ENCODE measurements at regions not wholly inside any gene's neighbourhood (a gene's known extent, or its start where the extent isn't known, plus 50 kb on each side); places are given as distances from the start of the nearest gene placed in this dataset.

DNA sequence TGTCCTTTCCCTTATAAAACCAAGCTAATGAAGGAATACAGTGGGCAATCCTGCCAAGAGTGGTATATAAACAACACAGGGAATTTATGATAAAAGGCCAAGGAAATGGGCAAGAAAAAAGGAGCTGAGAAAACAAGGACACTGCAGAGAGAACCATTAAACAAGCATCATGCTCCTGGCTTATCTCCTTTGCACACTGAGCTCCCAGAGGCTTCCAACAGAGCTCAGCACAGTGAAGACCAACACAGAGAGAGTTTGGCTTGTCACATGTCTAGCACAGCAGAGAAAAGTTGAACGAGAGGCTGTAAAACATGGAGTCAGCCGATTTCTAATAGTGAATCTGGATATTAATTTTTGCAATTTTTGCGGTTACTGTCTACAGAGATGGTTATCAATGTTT lies 68.0 kb upstream of the KLF7 start:
- Histone ChIP-seq H3K79me2 (ENCODE audit: insufficient read depth, low read length) (no peaks in the 10 kb centered on the region), H4K20me1 (ENCODE audit: insufficient read depth, low read length) (no peaks in the 10 kb centered on the region), H3K27ac (ENCODE audit: low read depth in 1 of 2, low read length in 2 of 2) (no peak overlapping the region), H3K9me3 (replicated peaks in 1 of 2; ENCODE audit: control insufficient read depth in 1 of 2, insufficient read depth in 1 of 2, low read length in 2 of 2) (peaks cover 7 to 19% of the 10 kb centered on the region in 2 donors), H3K4me2 (replicated peaks; ENCODE audit: extremely low read depth, low read length, poor library complexity, severe bottlenecking) (no peak overlapping the region), H3K36me3 (replicated peaks in 1 of 2; ENCODE audit: control insufficient read depth in 1 of 2, insufficient read depth in 2 of 2, low read length in 2 of 2) (no peaks in the 10 kb centered on the region), H2AFZ (ENCODE audit: insufficient read depth, low read depth, low read length, poor library complexity, severe bottlenecking) (no peak overlapping the region), H3K4me3 (replicated peaks in 1 of 3; ENCODE audit: low read depth in 2 of 3, low read length in 3 of 3) (no peak overlapping the region), H3K4me1 (ENCODE audit: control insufficient read depth in 1 of 2, insufficient read depth in 2 of 2, low read length in 2 of 2) (peaks cover 55 to 58% of the 10 kb centered on the region in 2 donors), H3K9ac (ENCODE audit: insufficient read depth, low read length, poor library complexity, severe bottlenecking) (no peak overlapping the region), H3K27me3 (ENCODE audit: control insufficient read depth in 2 of 2, insufficient read depth in 2 of 2, low read length in 2 of 2) (no peaks in the 10 kb centered on the region)
- TF ChIP-seq, protein P1, sequence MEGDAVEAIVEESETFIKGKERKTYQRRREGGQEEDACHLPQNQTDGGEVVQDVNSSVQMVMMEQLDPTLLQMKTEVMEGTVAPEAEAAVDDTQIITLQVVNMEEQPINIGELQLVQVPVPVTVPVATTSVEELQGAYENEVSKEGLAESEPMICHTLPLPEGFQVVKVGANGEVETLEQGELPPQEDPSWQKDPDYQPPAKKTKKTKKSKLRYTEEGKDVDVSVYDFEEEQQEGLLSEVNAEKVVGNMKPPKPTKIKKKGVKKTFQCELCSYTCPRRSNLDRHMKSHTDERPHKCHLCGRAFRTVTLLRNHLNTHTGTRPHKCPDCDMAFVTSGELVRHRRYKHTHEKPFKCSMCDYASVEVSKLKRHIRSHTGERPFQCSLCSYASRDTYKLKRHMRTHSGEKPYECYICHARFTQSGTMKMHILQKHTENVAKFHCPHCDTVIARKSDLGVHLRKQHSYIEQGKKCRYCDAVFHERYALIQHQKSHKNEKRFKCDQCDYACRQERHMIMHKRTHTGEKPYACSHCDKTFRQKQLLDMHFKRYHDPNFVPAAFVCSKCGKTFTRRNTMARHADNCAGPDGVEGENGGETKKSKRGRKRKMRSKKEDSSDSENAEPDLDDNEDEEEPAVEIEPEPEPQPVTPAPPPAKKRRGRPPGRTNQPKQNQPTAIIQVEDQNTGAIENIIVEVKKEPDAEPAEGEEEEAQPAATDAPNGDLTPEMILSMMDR (IDR thresholded peaks at IDR 0.05) = no peak
- Mint-ChIP-seq H3K4me1 (peaks cover 18% of the 10 kb centered on the region), H3K36me3 (peaks cover 11 to 16% of the 10 kb centered on the region in 2 donors), H3K4me3 (no peak overlapping the region), H3K9me3 (peaks cover 20 to 38% (median 23%) of the 10 kb centered on the region in 7 donors), H3K27ac (no peak overlapping the region), H3K27me3 (ENCODE audit: low read depth in 3 of 3) (peaks cover 0 to 9% (median 0%) of the 10 kb centered on the region in 3 donors)
- DNase-seq = no peak
- intact Hi-C loops (cut with micrococcal nuclease) = no loop called here
- 100% methylated on average over 3 of the region's 3 CpGs for WGBS (ENCODE audit: insufficient coverage)

DNA sequence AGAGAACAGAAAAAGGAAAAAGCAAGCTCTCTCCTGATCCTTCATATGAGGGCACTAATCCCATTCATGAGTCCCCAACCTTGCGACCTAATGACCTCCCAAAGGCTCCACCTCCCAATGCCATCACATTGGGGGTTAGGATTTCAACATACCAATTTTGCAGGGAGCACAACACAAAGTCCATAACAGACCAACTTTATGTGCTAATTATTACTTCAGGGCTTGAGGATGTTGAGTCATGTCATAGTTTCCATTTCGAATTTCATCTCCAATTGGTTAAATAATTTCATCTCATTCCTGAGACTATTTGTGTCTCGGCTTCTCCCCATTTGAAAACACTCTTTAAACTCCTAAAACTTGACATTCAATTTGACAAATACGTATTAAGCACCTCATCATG lies 69.9 kb upstream of the KLF7 start:
- no CpG with 5 or more reads among the region's 4 CpGs for WGBS (ENCODE audit: insufficient coverage)
- peak; percentile 46 to 58 (median 57) for DNase-seq
- Mint-ChIP-seq H3K27me3 (ENCODE audit: low read depth in 3 of 3) (peaks cover 0 to 3% (median 0%) of the 10 kb centered on the region in 3 donors), H3K9me3 (peaks cover 15 to 34% (median 22%) of the 10 kb centered on the region in 7 donors), H3K4me3 (no peak overlapping the region), H3K36me3 (peaks cover 11 to 16% of the 10 kb centered on the region in 2 donors), H3K4me1 (peaks cover 12% of the 10 kb centered on the region), H3K27ac (peak overlapping the region; percentile 91 to 97 (median 94))
- Histone ChIP-seq H2AFZ (ENCODE audit: insufficient read depth, low read depth, low read length, poor library complexity, severe bottlenecking) (no peak overlapping the region), H3K36me3 (replicated peaks in 1 of 2; ENCODE audit: control insufficient read depth in 1 of 2, insufficient read depth in 2 of 2, low read length in 2 of 2) (no peaks in the 10 kb centered on the region), H3K4me3 (replicated peaks in 1 of 3; ENCODE audit: low read depth in 2 of 3, low read length in 3 of 3) (peak overlapping the region in 1 of 3 experiments; percentile 24), H3K9ac (ENCODE audit: insufficient read depth, low read length, poor library complexity, severe bottlenecking) (no peak overlapping the region), H4K20me1 (ENCODE audit: insufficient read depth, low read length) (no peaks in the 10 kb centered on the region), H3K27ac (ENCODE audit: low read depth in 1 of 2, low read length in 2 of 2) (peak overlapping the region; percentile 30 to 81), H3K27me3 (ENCODE audit: control insufficient read depth in 2 of 2, insufficient read depth in 2 of 2, low read length in 2 of 2) (no peaks in the 10 kb centered on the region), H3K4me2 (replicated peaks; ENCODE audit: extremely low read depth, low read length, poor library complexity, severe bottlenecking) (no peak overlapping the region), H3K4me1 (ENCODE audit: control insufficient read depth in 1 of 2, insufficient read depth in 2 of 2, low read length in 2 of 2) (peaks cover 68 to 72% of the 10 kb centered on the region in 2 donors), H3K9me3 (replicated peaks in 1 of 2; ENCODE audit: control insufficient read depth in 1 of 2, insufficient read depth in 1 of 2, low read length in 2 of 2) (peaks cover 4 to 19% of the 10 kb centered on the region in 2 donors), H3K79me2 (ENCODE audit: insufficient read depth, low read length) (peaks cover 4% of the 10 kb centered on the region)
- TF ChIP-seq, protein P1 (IDR thresholded peaks at IDR 0.05) = no peak
- intact Hi-C loops (cut with micrococcal nuclease) = loop anchor here in 1 of 2 donors (5.0 kb wide), 1 partner anchor 93 kb away; no protein-coding TSS in a partner anchor
